HG02840 (cell line): ENCODE measurements at regions not wholly inside any gene's neighbourhood (a gene's known extent, or its start where the extent isn't known, plus 50 kb on each side); places are given as distances from the start of the nearest gene placed in this dataset.

Experiments used
- ATAC-seq: cut with Tn5 transposase; IDR thresholded peaks from one replicate; pipeline ENCODE4 v1.9.1; 2021; ENCODE audit warnings: mild to moderate bottlenecking, moderate library complexity, moderate number of reproducible peaks; ENCODE audit not compliant: unreplicated experiment, low FRiP score

DNA sequence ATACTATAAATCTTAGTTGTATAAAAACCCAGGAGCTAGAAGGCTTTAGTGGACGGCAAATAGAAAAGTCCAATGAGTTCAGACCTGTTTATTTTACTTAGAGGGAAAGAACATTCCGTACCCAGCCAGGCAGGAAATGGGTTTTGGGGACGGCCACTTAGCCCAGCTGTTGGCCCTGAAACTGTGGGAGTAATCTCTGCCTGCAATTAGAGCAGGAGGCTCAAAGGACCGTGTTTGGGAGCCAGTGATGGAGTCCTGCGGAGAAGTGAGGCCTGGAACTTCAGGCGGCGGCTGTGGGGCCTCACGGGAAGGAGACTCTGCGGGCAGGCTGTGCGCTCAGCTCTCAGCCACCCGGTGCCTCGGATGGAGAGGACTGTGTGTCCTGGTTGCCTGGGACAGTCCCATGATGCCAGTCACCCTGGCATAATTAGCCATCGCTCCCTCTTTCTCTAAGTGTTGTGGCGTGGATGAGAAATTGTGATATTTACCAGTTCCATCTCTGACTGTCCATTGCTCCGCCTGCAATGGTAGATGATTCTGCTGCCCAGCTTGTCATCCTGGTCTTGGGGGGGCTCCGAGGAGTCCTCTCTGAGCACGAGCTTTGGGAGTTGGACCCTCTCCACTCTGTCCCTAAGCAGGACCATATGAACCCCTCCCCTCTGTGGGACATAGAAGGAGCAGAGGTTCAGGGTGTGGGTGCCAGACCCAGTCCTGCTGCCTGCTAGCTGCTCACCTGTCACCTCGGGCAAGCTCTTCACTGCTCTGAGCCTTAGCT is 530.3 kb downstream of the TBC1D22A start:
- no peak for ATAC-seq

DNA sequence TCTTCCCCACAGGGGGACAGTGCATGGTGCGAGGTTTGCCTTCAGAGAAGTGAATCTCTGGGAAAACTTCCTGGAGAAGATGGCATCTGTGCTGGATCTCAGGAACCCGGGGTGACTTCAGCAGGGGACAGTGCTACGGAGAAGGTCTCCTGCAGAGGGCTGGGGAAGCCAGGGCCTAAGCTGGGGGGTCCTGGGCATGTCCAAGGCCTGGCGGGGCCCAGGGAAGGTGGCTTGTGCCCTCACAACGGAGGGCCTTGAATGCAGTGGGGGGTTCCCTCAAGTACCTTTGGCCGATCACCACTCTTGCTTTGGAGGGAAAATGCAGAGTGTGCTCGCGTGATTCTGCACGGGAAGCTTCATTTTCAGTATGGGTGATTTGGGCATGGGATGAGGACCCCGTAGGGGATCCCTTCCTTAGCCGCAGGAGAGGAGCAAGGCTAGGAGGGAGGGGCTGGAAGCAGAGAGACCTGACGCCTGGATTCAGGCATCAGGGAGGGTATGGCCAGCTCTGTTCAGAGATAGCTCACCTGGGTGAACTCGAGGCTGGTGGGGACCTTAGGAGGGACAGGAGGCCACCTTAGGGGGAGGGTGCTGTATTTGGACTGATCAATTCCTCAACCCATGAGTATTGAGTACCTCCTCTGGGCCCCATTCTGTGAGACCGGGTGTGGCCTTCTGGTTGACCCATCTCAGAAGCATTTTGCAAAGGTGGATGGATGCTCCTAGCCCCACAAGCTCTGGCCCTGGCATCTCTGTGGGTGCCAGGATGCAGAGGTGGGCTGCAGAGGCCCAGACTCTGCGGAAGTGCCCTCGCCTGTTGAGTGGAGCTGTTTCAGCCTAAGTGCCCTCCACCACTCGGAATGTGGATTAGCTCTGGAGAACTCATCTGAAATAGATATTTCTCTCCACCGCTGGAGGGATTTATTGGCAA is 529.4 kb downstream of the TBC1D22A start:
- ATAC-seq: no peak

- no peak for ATAC-seq
Measured at GRCh38 chr22:47290706-47291430, 528.4 kb downstream of the TBC1D22A start.

- ATAC-seq: no peak
Measured at GRCh38 chr22:47289336-47289985, 527.0 kb downstream of the TBC1D22A start.

- no peak for ATAC-seq
Measured at GRCh38 chr22:47288680-47289079, 526.2 kb downstream of the TBC1D22A start.

DNA sequence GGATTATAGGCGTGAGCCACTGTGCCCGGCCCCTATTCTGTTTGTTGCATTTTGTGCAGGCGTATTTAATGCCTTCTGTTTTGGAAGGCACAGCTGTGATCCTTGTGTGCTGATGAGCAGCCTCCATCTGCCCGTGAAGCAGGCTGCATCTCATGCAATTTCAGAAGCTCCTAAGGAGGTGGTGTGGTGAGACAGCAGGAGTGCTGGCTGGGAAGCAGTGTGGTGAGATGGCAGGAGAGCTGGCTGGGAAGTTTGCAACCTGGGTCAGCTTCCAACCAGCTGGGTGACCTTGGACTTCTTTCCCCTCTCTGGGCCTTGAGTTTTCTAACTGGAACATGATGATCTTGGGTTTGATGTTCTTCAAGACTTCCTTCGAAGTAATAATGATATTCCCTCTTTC is 525.1 kb downstream of the TBC1D22A start:
- no peak for ATAC-seq

DNA sequence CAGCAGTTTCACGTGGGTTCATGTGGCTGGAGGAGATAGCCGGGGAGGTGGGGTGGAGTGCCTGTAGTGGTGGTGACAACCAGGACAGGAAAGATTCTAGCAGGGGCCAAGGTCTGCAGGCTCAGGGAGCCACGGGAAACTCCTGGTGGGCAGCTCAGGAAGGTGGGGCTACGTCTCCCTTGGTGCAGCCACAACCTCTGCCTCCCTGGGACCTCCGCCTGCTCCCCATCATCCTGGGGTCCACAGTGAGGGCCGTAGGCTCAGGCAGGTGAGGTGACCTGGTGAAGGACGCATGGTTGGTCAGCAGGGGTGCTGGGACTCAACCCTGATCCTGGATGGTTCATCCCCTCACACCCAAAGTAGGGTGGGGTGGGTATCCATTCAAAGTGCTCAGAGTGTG is 524.1 kb downstream of the TBC1D22A start:
- no peak for ATAC-seq

DNA sequence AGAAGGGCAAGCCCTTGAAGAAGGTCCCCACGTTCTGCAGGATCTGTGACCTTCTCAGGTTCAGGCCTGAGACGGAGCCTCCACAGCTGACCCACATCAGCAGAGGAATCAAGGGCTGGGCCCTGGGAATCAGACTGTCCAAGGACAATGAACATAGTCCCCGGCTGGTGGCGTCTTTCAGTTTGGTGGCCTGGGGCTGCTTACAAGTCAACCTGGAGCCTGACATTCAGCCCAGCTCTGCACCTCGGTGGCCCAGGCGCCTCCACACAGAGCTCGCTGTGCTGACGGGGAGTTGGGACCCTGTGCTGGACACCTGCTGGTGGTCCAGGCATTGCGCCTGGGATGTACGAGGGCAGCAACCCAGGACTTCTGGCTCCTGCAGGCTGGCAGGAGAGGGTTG is 523.5 kb downstream of the TBC1D22A start:
- no peak for ATAC-seq

DNA sequence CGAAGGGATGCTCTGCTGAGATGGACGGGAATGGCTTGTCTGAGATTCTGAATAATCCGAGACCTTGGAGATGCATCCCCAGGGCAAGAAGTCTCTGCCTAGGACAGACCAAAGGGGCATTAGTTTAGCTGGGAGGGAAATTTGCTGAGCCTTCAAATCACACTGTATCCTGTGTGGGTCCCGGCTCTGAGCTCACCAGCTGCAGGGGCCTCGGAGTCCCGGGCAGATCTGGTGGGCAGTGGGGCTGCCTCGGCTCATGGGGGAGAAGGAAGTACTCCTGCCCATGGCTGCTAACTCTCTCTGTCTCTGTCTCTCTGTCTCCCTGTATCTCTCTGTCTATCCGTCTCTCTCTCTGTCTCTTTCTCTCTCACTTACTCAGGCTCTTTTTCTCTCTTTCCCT is 522.4 kb downstream of the TBC1D22A start:
- no peak for ATAC-seq

DNA sequence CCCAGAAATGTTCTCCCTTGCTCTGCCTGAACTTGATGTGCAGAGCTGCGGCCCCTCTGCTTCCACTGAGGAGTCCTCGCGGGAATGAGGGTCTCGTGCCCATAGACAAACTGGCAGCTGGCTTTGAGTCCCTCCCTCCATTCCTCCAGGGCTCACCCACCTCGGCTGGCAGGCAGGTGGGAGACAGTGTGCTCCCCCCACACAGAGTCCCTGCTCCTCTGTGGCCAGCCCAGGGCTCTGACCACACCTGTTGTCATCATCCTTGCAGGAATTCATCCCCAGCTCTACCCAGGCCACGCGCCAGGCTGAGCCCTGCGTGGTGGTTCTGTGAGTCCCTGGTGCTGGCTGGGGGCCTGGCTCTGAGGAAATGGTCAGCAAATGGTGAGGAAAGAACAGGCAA is 521.9 kb downstream of the TBC1D22A start:
- ATAC-seq: no peak

- no peak for ATAC-seq
Measured at GRCh38 chr22:47283616-47284270, 521.3 kb downstream of the TBC1D22A start.

DNA sequence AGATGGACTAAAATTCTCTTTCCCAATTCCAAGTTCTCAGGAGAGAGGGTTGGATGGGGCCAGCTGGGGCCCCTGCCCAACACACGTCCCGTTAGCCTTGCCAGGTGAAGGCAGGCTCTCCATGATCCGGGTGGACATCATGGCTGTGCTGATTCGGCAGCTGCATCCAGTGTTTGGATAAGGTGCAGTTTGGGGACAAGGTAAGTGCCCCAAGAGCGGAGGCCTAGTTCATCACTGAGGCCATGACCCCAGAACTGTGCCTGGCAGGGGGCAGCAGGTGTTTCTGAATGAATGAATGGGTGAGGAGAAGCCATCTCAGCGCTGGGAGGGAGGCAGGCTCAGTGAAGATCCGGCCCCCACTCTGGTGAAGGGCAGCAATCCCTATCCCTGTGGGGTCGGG is 520.4 kb downstream of the TBC1D22A start:
- ATAC-seq: no peak

- ATAC-seq: no peak
Measured at GRCh38 chr22:47282366-47282765, 519.9 kb downstream of the TBC1D22A start.

DNA sequence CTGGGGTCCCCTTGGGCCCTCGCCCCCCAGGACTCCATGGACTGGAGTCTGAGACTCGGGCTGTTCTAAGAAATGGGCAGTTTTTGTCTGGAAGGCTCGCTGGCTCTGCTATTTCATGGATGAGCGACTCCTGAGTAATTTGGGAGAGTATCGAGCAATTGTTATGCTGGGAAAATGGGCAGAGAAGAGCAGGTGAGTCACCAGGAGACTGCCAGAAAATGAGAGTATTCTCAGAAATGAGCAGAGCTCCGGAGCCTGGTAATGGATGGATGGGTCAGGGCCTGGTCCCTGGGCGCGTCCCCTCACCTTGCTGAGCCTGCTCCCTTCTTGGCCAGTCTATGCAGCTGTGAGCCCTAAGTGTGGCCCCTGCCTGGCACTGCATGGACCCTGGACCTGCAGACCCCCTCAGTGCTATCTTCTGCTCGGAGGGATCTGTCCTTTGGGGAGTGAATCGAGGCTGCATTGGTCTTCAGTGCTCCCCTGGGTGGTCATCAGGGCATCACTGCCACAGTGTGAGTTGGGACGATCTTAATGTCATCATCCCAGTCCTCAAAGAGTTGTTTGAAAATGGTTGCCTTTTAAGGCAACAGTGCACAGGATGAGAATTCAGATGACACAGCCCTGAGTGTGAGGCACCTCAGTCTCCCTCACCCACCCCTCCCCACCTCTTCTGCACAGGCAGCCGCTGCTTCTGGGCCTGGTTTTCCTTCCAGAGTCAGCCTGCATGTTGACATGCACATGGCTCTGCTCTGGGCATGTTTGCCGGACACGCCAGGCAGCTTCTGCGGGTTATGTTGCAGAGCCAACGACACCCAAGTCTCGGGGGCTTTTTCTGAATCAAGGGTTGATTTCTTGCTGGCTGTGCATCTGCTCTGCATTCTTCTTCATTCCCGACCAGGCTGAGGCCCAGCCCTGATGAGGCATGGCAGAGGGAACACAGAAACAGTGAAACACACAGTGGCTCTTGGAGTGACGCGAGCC is 519.0 kb downstream of the TBC1D22A start:
- ATAC-seq: no peak

- ATAC-seq: no peak
Measured at GRCh38 chr22:47280301-47280700, 517.9 kb downstream of the TBC1D22A start.

DNA sequence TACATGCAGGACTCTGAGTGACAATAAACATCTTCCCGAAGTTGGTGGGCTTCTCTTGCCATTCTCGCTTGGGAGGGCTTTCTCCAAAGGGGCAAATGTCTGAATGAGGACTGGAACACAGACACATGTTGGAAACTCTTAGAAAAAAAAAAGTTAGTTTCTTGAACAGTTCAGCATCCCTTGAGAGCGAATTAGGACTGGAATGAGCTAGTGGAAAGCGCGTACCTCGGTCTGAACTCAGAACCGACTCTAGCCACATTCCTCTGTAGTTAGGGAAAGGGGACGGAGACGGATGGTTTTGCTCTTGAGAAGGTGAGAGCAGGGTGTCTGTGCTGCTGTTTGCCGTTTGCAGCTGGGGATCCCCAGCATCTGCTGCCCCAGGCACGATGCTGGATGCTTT is 517.3 kb downstream of the TBC1D22A start:
- ATAC-seq: no peak

DNA sequence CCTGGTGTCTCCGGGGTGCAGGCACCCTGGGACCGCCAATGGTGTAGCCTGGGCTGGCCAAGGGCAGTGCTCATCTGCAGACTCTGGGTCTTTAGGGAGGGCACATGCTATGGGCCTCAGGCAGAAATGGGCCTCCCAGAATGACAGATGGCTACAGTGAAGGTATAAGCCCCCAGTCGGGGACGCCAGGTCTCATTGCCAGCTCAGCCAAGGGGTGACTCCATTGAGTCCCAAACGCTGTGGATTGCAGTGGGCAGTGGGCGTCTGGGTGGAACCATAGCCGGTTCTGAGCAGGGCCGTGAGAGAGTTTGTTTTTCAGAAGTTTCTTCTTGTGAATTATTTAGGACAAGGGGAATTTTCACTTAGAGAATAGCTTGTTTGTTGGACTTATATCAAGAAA is 516.9 kb downstream of the TBC1D22A start:
- no peak for ATAC-seq

DNA sequence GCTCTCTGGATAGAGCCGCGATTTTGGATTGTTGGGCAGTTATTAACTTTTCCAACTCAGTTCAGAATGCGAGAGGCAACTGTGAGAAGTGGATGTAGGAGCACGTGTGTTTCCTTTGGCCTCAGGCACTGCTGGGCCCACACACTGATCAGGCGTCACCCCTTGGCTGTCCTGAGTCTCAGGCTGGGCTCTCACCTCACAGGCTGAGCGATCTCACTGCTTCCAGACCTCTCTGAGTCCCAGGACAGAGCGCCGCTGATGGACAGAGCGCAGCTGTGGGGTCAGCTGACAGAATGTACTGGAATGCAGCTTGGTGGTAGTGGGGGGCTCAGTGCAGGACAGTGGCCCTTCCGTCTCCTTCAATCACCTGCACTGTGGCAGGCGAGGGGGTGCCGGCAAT is 516.2 kb downstream of the TBC1D22A start:
- no peak for ATAC-seq

DNA sequence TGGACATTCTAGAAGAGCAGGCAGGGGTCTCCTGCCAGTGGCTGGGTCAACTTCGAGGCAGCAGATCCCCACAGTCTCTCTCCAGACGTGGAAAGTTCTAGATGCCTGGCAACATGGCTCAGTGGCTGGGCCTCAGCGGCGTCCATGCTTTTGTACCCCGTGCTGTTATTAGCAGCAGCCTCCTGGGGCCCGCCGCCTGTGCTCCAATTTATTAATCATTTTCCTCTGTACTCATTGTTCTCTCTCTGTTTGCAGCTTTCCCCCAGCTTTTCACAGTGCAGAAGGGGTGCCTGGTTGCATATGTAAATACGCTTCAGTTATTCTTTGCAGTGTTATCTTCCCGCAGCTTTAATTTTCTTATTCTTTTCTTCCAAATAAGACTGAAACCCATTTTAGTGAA is 515.1 kb downstream of the TBC1D22A start:
- no peak for ATAC-seq
